CD4-positive, alpha-beta T cell treated with Interleukin-10 for 1 hour (primary cell): ENCODE measurements at regions not wholly inside any gene's neighbourhood (a gene's known extent, or its start where the extent isn't known, plus 50 kb on each side); places are given as distances from the start of the nearest gene placed in this dataset.

Source experiments
- DNase-seq: peaks from one replicate; pipeline ENCODE4 v3.0.0-alpha.2; 2020

GRCh38 chr12:107325075-107325608 lies 231.8 kb upstream of the CRY1 start:
- no peak for DNase-seq

- DNase-seq: no peak
Observed at GRCh38 chr12:107326237-107326636, 232.9 kb upstream of the CRY1 start.

GRCh38 chr12:107327651-107328182 lies 234.4 kb upstream of the CRY1 start:
- no peak for DNase-seq

DNA sequence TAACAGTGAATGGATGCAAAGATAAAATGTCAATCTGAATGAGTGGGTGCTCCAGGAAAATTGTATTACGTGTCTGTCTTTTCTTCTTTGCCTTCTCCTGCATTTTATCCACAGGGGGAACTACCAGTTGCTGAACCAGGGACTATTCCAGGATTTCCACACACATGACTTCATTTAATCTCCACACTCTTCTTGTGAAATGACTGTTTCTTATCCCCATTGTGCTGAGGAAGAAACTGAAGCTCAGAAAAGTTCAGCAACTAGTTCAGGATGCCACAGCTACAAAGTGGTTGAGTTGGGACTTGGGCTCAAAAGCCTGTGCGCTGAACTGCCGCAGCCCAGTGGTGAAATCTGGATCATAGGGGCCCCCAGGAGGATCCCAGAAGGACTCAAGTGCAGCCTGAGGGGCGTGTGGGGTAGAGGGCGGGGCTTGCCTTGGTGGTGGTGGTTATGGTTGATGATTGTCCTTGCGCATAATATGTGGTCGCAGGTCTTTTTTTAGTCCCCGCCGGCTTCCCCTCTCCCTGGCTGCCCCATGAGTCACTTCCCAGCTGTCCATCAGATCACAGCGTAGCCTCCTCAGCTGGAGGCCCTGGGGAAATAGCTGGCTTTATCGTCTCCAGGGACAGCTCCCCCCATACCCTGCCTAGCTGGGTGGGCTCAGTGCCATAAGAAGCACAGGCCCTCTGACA lies 235.2 kb upstream of the CRY1 start:
- DNase-seq: peak; percentile 5

- no peak for DNase-seq
Observed at GRCh38 chr12:107329569-107330324, 236.4 kb upstream of the CRY1 start.

GRCh38 chr12:107330831-107331431 lies 237.6 kb upstream of the CRY1 start:
- DNase-seq: peak; percentile 9

- DNase-seq: no peak
Observed at GRCh38 chr12:107331471-107331870, 238.1 kb upstream of the CRY1 start.

DNA sequence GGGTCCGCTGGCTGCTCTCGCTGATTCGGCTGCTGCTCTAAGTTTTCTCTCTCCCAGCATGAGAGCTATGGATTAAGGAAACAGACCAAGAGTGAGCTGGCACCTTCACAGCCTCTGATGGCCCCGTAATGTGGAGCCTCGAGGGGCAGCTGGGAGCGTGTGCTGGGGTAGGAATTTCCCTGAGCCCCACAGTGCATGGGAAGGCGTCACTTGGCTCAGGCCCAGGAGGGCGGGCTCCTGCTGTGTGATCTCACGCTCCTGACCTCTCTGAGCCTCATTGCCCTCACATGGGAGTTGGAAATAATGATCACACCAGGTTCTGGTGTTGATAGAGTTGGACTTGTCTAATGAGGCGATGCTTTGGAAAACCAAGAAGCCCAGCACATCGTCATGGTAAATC lies 238.6 kb upstream of the CRY1 start:
- DNase-seq: no peak

- DNase-seq: no peak
Observed at GRCh38 chr12:107332743-107333142, 239.4 kb upstream of the CRY1 start.

GRCh38 chr12:107335802-107336570 lies 242.6 kb upstream of the CRY1 start:
- no peak for DNase-seq

DNA sequence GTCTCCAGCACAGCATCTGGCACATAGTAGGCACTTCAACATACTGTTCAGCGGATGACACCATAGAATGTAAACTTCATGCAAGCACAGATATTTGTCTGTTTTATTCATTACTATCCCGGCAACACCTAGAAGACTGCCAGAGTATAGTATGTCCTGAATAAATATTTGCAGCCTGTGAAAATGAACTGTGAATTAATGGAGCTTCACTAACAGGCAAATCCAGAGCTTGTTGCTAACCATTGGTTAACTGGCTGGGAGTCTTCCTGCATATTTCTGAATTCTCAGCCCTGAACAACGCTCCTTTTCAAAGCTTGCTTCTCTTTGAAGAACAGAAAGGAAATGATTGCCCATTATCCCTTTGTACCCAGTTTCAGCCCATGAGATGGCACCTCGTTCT lies 243.3 kb upstream of the CRY1 start:
- DNase-seq: no peak

- no peak for DNase-seq
Observed at GRCh38 chr12:107337346-107338095, 244.2 kb upstream of the CRY1 start.

DNA sequence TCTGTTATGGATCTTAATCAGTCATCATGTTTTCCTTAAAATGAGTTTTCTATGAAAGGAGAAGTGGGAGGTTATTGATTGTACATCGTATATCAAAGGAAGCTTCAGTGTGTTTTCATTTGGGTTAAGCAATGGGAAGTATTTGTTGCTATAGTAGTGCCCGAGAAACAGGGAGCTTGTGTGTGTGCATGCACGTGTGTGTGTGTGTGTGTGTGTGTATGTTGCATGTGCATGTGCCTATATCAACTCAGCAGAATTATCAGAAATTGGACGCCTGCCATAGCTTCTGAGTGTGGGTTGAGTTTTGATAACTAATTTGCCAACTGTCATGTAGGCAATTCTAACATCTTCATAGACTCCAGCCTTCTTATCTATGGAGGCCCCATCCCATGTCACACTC lies 246.1 kb upstream of the CRY1 start:
- no peak for DNase-seq

GRCh38 chr12:107339932-107340331 lies 246.6 kb upstream of the CRY1 start:
- DNase-seq: no peak

GRCh38 chr12:107340898-107341297 lies 247.5 kb upstream of the CRY1 start:
- no peak for DNase-seq

DNA sequence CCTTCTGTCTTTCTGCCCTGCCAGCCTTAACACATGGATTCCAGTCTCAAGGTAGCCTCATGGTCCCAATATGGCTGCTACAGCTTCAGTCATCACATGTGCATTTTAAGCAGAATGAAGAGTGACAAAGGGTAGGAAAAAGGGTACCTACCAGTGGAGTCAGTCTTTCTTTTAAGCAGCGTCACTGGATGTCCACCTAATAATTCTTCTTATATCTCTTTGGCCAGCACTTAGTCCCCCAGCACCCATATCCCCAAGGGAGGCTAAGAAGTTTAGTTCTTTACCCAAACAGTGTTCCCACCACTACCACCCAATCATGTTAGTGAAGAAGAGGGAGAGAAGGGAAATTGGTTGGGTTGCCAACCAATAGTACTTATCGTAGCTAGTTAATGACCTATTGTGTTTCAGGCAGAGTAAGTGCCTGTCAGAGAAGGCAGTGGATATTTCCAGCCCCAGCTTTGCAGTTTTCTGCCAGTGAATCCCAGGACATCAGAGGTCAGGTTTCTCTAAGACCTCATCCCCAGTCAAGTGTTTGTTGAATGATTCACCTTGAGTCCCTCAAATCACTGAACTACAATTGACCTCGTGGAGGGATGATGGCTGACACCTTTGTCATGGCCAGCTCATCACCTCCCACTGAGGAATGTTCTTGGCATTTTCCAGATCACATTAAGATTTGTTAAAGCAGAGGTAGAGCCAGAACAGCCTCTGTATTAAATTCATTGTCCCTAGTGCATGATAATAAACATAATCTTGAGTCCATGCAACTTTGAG lies 250.9 kb upstream of the CRY1 start:
- DNase-seq: no peak

DNA sequence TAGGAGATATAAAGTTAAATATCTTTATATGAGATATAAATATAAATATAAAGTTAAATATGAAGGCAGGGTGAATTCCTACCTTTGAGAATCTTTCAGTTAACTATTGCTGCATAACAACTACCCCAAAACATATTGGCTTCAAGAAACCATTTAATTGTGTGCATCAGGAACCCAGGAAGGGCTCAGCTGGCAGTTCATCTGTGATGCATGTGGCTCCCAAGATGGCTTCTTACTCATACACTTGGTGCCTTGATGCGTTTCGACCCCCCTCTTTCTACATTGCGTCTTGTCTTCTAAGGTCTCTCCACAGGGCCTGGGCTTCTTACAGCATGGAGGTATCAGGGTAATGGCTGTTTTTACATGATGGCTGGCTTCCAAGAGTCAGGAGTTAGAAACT lies 253.9 kb upstream of the CRY1 start:
- DNase-seq: no peak

- no peak for DNase-seq
Observed at GRCh38 chr12:107349008-107349747, 255.8 kb upstream of the CRY1 start.

DNA sequence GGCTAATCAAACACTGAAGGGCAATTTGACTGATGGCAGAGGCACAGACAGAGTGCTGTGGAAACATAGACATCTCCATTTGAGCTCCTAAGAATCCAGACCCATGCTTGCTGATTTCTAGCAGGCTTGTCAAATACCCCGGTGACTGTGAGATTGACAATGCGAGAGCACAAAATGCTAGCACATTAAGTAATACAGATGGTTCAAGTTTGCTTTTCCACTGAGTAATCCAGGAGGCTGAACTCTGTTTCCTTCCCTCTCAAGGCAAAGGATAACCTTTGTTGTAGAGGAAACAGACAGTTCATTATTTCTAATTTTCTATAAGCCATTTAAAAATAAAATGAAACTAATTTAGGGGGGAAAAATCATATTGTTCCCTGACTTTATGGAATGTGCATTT lies 256.5 kb upstream of the CRY1 start:
- DNase-seq: no peak

GRCh38 chr12:107351109-107351508 lies 257.8 kb upstream of the CRY1 start:
- no peak for DNase-seq

DNA sequence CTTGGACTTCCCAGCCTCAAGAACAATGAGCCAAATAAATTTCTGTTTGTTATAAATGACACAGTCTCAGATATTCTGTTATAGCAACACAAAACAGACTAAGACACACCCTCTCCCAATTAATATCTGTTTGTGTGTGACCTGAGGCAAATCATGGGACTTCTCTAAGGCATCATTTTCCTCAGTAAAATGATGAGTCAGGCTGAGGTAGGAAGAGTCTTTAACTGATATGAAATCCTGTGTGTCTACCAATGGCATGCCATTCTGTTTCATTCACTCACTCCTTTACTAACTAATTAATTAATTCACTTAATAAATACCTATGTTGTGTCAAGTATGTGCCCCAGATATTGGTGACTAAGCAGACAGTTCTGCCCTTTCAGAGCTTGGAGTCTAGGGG lies 258.4 kb upstream of the CRY1 start:
- DNase-seq: no peak
